Activated T-cell treated with anti-CD3 and anti-CD28 coated beads for 24 hours (primary cell): ENCODE measurements at regions not wholly inside any gene's neighbourhood (a gene's known extent, or its start where the extent isn't known, plus 50 kb on each side); places are given as distances from the start of the nearest gene placed in this dataset.
"Not testable (repeated sequence)": the region's sequence is repeated elsewhere in the genome, so short reads cannot be mapped to it uniquely, and the experiment has no call there.

ENCODE experiments used
- DNase-seq: peaks from one replicate; pipeline ENCODE4 v3.0.0-alpha.2; 2020; ENCODE audit warnings: low read depth

- DNase-seq: no peak
Measured at GRCh38 chr6:140661691-140662090, 1287.2 kb upstream of the CITED2 start.

- no peak for DNase-seq
Measured at GRCh38 chr6:140660295-140660694, 1285.8 kb upstream of the CITED2 start.

GRCh38 chr6:140653972-140654371 lies 1279.5 kb upstream of the CITED2 start:
- no peak for DNase-seq

- no peak for DNase-seq
Measured at GRCh38 chr6:140653506-140653905, 1279.1 kb upstream of the CITED2 start.

- not testable (repeated sequence) for DNase-seq
Measured at GRCh38 chr6:140649502-140649901, 1275.1 kb upstream of the CITED2 start.

GRCh38 chr6:140647322-140647721 lies 1272.9 kb upstream of the CITED2 start:
- DNase-seq: not testable (repeated sequence)

- no peak for DNase-seq
Measured at GRCh38 chr6:140644017-140644416, 1269.6 kb upstream of the CITED2 start.

- DNase-seq: no peak
Measured at GRCh38 chr6:140641412-140641811, 1267.0 kb upstream of the CITED2 start.

GRCh38 chr6:140636908-140637402 lies 1262.5 kb upstream of the CITED2 start:
- DNase-seq: no peak

- DNase-seq: no peak
Measured at GRCh38 chr6:140636271-140636907, 1261.9 kb upstream of the CITED2 start.

GRCh38 chr6:140627002-140627401 lies 1252.6 kb upstream of the CITED2 start:
- DNase-seq: no peak

- no peak for DNase-seq
Measured at GRCh38 chr6:140623498-140623897, 1249.0 kb upstream of the CITED2 start.

- no peak for DNase-seq
Measured at GRCh38 chr6:140620496-140620895, 1246.0 kb upstream of the CITED2 start.

GRCh38 chr6:140609956-140610355 lies 1235.5 kb upstream of the CITED2 start:
- DNase-seq: no peak

- no peak for DNase-seq
Measured at GRCh38 chr6:140609321-140609720, 1234.9 kb upstream of the CITED2 start.

- no peak for DNase-seq
Measured at GRCh38 chr6:140604786-140605185, 1230.3 kb upstream of the CITED2 start.

GRCh38 chr6:140602431-140603248 lies 1228.2 kb upstream of the CITED2 start:
- no peak for DNase-seq

GRCh38 chr6:140601021-140601808 lies 1226.8 kb upstream of the CITED2 start:
- no peak for DNase-seq

- no peak for DNase-seq
Measured at GRCh38 chr6:140599916-140600315, 1225.5 kb upstream of the CITED2 start.

- DNase-seq: no peak
Measured at GRCh38 chr6:140597181-140597580, 1222.7 kb upstream of the CITED2 start.

GRCh38 chr6:140594806-140595128 lies 1220.3 kb upstream of the CITED2 start:
- DNase-seq: no peak

GRCh38 chr6:140592877-140593276 lies 1218.4 kb upstream of the CITED2 start:
- DNase-seq: no peak

- DNase-seq: no peak
Measured at GRCh38 chr6:140590641-140591040, 1216.2 kb upstream of the CITED2 start.
